NCI-H69 (cell line): ENCODE measurements at regions not wholly inside any gene's neighbourhood (a gene's known extent, or its start where the extent isn't known, plus 50 kb on each side); places are given as distances from the start of the nearest gene placed in this dataset.
A peak's percentile ranks its signal among the peaks of the same experiment; 100 is the strongest.

Source experiments
- DNase-seq: peaks from one replicate; lab custom pipeline; 2025; lab: John Stamatoyannopoulos, UW

- DNase-seq: no peak
These were observed 321.4 kb downstream of the HAPSTR1 start for GRCh38 chr16:9412915-9413264.

GRCh38 chr16:9415545-9415944 lies 324.1 kb downstream of the HAPSTR1 start:
- peak; percentile 5 for DNase-seq

GRCh38 chr16:9417898-9418297 lies 326.5 kb downstream of the HAPSTR1 start:
- no peak for DNase-seq

DNA sequence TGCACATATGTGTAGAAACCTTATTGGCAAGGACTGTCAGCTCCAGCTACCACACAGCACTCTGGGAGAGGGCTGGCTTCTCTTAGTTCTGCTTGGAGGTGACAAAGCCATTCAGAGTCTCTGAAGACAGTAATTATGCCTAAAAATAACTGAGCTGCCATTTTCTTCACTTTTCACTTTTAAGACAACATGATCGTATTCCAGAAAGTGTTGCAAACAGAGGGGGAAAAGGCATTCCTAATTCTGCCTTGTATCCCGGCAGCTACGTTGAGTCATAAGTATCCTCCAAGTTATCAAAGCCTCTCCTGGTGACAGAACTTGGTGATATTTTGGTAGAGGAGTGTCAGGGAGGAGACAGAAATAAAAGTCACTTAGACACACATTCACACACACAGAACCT lies 327.7 kb downstream of the HAPSTR1 start:
- DNase-seq: no peak

GRCh38 chr16:9422762-9423513 lies 331.5 kb downstream of the HAPSTR1 start:
- DNase-seq: peak; percentile 6

GRCh38 chr16:9425236-9425635 lies 333.8 kb downstream of the HAPSTR1 start:
- DNase-seq: no peak

DNA sequence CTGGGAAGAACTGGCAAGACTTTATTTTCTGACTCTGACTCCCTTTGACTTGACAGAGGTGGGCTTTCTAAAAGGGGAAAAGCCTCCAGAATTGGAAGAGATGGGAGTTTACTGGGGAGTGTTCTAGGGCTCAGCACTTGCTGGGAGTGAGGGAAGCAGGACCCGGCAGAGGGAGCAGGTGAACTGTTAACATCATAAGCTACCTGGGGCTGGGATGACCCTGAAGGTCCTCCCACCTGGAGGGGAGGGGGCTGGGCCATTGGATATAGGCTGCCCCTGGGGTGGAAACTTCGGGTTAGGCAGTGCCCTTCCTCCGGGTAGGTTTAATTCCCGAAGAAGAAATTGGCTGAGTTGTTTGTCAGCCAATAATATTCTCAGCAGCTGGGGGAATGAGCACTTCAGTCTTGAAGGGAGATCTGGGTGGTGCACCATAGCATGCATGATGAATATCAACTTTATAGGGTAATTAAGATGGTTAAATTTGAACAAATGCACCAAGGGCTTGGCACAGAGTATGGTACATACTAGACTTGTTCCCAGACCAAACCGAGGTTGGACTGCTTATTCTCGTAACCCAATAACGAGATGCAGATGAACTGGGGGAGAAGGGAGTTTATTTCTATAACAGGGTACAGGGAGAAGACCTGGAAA lies 337.0 kb downstream of the HAPSTR1 start:
- DNase-seq: no peak

DNA sequence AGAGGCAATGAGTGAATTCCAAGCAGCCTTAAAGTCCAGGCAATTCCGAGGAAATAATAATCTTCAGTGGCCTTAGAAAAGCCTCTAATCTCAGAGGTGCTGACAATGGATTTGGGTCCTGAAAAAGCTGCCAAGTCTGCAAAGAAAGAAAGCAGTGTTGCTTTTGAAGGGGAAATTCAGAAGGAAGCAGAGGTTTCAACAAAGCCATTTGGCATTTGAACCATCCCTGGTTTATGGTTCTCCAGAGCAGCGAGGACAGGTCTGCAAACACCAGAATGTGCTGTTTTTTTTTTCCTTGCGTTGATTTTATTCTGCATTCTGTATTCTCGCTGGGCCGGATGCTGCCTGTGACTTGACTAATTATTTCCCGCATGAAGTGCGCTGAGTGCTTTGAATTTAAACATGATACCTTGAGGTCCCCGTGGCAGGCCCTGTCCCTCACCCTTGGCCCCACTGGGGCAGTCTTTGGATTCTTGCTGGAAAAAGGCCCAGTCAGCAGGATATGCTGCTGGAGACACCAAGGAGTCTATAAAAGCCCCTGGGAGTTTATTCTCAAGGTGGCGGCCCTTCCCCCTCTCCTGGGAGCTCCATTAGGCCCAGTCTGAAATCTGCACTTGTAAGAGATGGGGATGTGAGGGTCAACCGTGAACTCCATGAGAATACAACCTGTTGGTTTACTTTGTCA lies 338.3 kb downstream of the HAPSTR1 start:
- DNase-seq: no peak

DNA sequence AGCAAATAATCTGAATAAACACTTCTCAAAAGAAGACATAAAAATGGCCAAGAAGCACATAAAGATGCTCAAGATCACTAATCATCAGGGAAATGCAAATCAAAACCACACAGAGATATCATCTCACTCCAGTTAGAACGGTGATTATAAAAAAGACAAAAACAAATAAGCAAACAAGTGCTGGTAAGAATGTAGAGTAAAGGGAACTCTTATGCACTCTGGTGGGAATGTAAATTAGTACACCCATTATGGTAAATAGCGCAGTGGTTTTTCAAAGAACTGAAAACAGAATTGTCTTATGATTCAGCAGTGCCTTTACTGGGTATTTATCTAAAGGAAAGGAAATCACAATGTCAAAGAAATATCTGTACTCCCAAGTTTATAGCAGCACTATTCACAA lies 343.2 kb downstream of the HAPSTR1 start:
- DNase-seq: no peak

DNA sequence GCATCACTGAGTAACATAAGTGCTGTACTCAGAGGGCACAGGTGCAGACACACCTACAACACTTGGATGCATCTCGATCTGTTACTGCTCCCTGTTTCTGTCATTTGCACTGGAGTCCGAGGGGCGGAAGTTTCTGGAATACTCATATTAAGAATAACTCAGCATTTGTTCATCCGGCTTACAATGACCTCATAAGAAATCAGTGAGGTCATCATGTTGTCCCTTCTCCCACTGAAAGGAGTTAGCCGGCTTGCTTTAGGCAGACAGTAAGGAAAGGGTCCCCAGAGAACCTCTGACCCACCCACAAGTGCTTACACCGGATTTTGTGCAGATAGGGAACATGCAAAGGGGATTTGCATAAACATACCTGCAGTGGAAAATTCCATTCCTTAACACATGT lies 344.7 kb downstream of the HAPSTR1 start:
- DNase-seq: no peak

DNA sequence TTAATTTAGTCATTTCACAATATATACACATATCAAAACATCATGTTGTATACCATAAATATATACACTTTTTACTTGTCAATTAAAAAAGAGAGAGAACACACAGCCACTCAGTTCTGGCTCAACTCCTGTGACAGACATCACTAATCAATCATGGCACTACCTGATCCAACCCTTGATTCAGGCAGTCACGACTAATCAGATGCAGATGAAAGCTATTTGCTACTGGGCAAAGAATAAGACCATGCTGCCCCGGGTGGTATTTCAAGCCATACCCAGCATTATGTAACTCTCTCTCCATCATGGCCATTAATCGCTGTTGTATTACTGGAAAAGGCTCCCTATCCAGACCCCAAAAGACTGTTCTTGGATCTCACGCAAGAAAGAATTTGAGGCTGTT lies 345.7 kb downstream of the HAPSTR1 start:
- peak; percentile 5 for DNase-seq

DNA sequence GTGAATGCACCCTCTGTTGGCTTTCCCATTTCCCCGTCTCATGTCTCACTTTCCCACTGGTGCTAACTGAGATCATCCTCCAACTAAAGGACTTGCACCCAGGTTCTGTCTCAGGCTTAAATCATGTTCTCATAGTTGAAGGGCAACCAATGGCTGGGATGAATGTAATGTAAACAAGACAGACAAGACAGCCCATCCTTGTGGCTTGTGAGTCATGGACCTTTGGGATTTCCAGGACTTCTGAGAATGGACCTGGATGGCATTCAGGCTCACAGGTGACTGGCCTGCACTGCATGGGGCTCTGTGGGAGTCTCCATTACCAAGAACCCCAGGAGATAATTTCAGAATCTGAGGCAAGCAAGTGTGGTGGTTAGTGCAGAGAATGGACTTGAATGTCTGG lies 347.5 kb downstream of the HAPSTR1 start:
- no peak for DNase-seq

DNA sequence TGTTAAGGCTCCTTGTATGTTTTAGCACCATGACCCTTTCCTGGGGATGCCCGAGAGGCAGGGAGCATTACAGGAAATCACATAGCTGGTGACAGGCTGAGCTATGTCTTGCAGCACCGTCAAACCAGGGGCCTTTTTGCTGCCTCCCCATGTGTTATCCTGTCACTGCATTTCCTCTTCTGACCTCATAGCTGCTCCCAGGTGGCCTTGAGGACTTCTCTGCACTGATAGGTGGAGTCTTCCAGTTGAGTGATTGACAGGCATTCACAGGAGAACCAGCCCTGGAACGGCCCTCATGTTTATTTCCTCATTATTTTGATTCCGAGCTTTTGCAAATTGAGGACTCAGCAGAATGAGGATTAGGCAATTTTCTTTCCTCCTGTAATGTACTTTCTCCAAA lies 349.6 kb downstream of the HAPSTR1 start:
- peak; percentile 7 for DNase-seq

GRCh38 chr16:9443864-9444263 lies 352.4 kb downstream of the HAPSTR1 start:
- DNase-seq: no peak

DNA sequence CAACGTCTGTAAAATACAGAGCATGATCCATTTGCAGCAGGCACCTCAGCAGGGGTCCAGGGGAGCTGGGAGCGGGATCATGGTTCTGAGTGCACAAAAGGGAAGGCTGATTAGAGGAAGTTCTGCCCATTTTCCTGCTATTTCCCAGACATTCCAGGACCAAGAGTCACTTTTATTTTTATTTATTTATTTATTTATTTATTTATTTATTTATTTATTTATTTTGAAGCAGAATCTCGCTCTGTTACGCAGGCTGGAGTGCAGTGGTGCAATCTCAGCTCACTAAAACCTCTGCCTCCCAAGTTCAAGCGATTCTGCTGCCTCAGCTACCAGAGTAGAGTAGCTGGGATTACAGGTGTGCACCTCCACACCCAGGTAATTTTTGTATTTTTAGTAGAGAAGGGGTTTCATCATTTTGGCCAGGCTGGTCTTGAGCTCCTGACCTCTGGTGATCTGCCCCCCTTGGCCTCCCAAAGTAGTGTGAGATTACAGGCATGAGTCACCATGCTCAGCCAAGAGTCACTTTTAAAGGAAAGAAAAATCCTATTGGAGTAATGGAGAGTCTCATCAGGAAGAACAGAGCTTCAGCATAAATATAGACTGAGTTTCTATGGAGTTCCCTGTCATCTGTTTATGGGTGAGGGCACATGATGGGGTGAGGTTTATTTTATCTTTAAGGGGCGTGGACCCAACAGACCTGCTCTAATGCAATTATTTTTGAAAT lies 355.2 kb downstream of the HAPSTR1 start:
- no peak for DNase-seq

DNA sequence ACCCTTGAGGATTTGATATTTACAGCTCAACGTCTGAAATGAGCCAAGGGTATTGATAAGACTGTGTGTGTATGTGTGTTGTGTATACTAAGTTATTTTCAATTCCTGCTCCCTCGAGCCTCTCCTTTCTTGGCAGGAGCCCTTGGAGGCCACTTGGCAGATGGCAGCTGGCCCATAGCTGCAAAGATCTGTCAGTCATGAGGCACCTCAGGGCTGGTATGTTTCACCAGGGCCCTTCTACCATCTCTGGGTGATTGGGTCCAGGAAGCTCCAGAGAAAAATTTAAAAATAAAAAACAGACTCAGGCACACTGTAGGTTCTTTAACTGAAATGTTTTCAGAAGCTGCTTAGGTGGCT lies 355.7 kb downstream of the HAPSTR1 start:
- DNase-seq: no peak

DNA sequence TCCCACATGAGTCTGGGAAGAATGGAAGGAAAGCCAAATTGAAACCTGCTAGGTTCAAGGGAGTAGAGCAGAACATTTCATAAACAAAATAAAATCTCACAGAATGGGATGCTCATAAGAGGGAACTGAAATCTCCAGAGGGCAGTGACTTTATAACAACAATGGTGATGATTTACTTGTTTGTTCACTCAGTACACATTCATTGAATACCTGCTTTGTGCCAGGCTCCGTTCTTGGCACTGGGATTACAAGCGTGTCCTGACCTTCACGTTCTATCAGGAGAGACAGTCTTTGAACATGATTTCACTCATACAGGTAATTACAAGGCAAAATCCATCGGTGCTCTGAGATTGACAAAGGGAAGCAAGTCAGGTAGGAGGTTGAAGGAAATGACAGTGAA lies 356.3 kb downstream of the HAPSTR1 start:
- no peak for DNase-seq

DNA sequence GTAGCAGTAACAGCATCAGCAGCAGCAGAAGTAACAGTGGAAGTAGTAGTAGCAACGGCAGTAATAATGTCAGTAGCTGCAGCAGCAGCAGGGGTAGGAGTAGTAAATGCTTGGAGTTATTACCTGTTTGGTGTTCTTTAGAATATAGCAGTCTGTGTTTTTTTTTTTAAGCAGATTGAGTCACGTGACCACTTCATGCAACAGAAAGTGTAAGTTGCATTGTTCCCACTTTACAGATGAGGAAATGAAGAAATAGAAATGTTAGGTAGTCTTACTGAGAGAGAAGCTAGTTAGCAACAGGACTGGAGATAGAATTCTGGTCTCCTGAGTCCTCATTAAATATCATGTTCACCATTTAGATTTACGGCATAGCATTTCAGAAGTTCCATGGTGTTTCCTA lies 358.2 kb downstream of the HAPSTR1 start:
- DNase-seq: no peak

GRCh38 chr16:9457215-9457614 lies 365.8 kb downstream of the HAPSTR1 start:
- no peak for DNase-seq

DNA sequence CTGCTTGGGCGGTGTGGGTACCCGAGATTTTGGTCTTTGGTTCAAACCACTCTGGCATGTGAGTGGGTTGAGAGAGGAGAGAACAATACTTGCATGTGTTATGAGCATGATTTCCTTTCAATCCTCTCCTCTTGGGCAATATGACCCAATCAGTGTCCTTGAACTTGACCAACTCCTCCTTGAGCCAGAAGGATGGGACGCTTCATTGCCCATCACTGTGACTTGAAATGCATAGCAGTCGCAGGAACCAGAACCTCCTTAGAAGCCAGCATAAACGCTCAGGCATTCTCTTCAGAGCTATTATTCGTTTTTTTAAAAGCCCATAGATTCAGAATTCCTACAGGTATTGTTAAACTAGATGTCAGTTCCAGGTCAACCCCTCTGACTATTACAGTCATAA lies 367.4 kb downstream of the HAPSTR1 start:
- DNase-seq: no peak

DNA sequence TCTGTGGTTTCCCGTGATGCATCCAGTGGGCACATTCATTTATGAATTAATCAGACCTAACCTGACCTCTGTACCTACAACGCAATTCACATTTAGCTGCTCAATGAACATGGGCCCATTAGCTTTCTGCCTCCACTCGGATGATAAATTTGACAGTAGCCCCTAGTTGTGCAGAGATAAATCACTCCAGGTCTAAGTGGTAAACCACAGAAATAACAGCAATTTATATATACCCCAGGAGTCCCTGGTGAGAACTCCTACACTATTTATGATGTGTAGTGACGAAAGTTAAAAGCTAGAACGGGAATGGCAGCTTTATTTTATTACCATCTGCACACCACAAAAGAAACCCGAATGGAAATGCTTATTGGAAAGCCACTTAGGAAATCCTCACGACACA lies 371.5 kb downstream of the HAPSTR1 start:
- DNase-seq: no peak

DNA sequence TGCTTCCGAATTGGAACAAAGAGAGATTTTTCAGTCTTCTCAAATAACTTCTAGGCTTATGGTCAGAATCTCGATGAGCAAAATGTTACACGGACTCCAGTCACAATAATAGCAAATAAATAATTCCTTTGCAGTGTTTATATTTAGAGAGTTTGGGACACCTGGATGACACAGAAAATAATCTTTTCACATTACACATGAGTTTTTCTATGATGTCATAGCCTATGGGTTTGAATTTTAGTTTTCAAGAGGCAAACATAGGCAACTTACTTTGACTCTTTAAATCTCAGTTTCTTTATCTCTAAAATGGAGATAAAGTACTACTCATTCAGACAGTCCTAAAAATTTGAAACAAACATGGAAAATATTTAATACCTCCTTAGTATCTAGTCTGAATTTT lies 372.0 kb downstream of the HAPSTR1 start:
- no peak for DNase-seq

GRCh38 chr16:9465161-9465560 lies 373.7 kb downstream of the HAPSTR1 start:
- no peak for DNase-seq
